ENCODE measurements at regions not wholly inside any gene's neighbourhood (a gene's known extent, or its start where the extent isn't known, plus 50 kb on each side); places are given as distances from the start of the nearest gene placed in this dataset.
"Not testable (repeated sequence)": the region's sequence is repeated elsewhere in the genome, so short reads cannot be mapped to it uniquely, and the experiment has no call there.

GRCh38 chr14:19266908-19267307, 167.2 kb downstream of the POTEG start:
- TF ChIP-seq CTCF (IDR thresholded peaks at IDR 0.05 in 2 of 3, conservative IDR thresholded peaks at IDR 0.05 in 1 of 3; ENCODE audit: insufficient read depth in 2 of 3, low read depth in 1 of 3, low read length in 3 of 3); FOXA3 (CRISPR knock-in tag; conservative IDR thresholded peaks at IDR 0.05 in 1 of 2, IDR thresholded peaks at IDR 0.05 in 1 of 2); ZNF274 (IDR thresholded peaks at IDR 0.05; ENCODE audit: borderline replicate concordance, low read depth, low read length); SPI1 (IDR thresholded peaks at IDR 0.05; ENCODE audit: borderline replicate concordance, low read depth, low read length); ZNF121 (CRISPR knock-in tag; conservative IDR thresholded peaks at IDR 0.05); ARID1B (IDR thresholded peaks at IDR 0.05); CBX2 (IDR thresholded peaks at IDR 0.05; ENCODE audit: insufficient read depth, low read length, poor library complexity, severe bottlenecking); CBFB (CRISPR knock-in tag; IDR thresholded peaks at IDR 0.05); RNF2 (IDR thresholded peaks at IDR 0.05); ZHX1 (conservative IDR thresholded peaks at IDR 0.05; ENCODE audit: low read length); KLF16 (IDR thresholded peaks at IDR 0.05); POLR2A (conservative IDR thresholded peaks at IDR 0.05): not testable (repeated sequence)
